ENCODE measurements at regions not wholly inside any gene's neighbourhood (a gene's known extent, or its start where the extent isn't known, plus 50 kb on each side); places are given as distances from the start of the nearest gene placed in this dataset.

- TF ChIP-seq CTCF (conservative IDR thresholded peaks at IDR 0.05) (no peak), ZFX (IDR thresholded peaks at IDR 0.05) (no peak)
These were observed 843.6 kb downstream of the ADGRL2 start for GRCh38 chr1:82644186-82644915.

All from C4-2B (cell line).